ENCODE measurements at regions not wholly inside any gene's neighbourhood (a gene's known extent, or its start where the extent isn't known, plus 50 kb on each side); places are given as distances from the start of the nearest gene placed in this dataset.

GRCh38 chr5:110951373-110951791 is 120.1 kb upstream of the TSLP start:
- TF ChIP-seq POLR2A (IDR thresholded peaks at IDR 0.05) (no peak), POLR2AphosphoS5 (IDR thresholded peaks at IDR 0.05) (no peak)
- TF ChIP-seq, protein P1, sequence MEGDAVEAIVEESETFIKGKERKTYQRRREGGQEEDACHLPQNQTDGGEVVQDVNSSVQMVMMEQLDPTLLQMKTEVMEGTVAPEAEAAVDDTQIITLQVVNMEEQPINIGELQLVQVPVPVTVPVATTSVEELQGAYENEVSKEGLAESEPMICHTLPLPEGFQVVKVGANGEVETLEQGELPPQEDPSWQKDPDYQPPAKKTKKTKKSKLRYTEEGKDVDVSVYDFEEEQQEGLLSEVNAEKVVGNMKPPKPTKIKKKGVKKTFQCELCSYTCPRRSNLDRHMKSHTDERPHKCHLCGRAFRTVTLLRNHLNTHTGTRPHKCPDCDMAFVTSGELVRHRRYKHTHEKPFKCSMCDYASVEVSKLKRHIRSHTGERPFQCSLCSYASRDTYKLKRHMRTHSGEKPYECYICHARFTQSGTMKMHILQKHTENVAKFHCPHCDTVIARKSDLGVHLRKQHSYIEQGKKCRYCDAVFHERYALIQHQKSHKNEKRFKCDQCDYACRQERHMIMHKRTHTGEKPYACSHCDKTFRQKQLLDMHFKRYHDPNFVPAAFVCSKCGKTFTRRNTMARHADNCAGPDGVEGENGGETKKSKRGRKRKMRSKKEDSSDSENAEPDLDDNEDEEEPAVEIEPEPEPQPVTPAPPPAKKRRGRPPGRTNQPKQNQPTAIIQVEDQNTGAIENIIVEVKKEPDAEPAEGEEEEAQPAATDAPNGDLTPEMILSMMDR (IDR thresholded peaks at IDR 0.05 in 8 of 11, conservative IDR thresholded peaks at IDR 0.05 in 3 of 11), result no peak
